ENCODE measurements at regions not wholly inside any gene's neighbourhood (a gene's known extent, or its start where the extent isn't known, plus 50 kb on each side); places are given as distances from the start of the nearest gene placed in this dataset.
"Not testable (repeated sequence)": the region's sequence is repeated elsewhere in the genome, so short reads cannot be mapped to it uniquely, and the experiment has no call there.

DNA sequence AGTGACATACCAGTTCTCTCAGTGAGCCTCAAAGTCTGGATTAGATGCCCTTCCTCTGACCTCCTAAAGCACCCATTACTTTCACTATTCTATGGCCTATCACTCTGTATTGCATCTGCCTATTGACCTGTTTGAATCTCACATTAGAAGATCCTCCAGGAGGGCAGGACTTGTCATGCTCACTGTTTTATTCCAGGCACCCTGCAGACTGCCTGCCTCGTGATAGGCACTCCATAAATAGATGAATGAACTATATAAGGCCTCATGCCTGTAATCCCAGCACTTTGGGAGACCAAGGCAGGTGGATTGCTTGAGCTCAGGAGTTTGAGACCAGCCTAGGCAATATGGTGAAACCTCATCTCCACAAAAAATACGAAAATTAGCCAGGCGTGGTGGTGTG, 160.1 kb upstream of the CADM1 start:
- no peak for DNase-seq

DNA sequence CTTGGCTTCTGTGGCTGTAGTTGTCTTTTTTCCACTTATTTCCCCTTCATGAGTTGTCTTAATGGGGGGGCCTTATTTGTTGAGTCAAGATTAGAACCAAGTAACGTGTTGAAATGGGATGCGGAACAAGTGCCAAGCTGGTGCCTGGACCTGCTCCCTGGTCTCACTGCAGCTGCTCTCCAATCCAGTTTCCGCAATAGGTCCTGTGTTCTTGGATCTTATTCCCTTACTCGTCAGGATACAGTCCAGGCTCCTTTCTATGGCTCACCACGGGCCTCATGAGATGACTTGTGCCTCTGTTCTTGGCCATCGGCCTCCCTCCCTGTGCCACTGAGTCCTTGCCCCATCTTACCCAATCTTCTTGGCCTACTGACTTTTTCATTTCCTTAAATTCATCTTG, 159.6 kb upstream of the CADM1 start:
- DNase-seq, result no peak

DNA sequence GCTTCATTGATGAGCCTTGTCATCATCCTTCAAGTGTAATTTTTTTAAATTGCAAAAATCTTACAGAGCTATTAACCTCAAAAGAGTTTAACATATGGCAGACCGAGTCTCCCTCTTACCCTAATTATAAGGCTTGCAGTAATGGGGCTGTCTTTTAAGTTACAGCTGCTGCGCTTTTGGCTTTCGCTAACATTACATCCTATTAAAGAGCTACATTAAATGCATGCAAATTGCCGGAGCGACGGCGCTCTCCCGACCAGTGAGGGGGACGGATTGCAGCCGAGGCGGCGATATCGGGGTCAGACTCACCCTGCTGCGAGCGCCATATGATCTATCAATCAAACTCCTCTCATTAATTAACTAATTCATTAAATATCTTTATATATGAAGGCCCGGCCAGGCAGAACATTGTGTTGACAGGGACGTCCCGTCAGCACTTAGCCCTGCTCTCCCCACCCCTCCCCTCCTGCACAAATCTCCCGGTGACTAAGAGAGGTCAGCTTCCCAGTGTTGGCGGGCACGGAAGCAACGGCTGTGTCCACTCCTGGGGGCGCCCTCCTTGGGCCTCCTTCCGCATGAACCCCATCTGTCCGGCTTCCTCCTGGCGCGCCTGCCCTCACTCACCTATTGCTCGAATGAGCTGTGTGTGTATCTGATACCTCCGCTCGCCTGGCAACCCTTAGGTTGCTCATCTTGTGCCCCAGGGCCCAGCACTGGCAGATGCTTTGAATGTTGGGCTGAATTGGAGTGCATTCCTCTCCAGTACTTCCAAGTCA, 156.0 kb upstream of the CADM1 start:
- DNase-seq, result no peak

DNA sequence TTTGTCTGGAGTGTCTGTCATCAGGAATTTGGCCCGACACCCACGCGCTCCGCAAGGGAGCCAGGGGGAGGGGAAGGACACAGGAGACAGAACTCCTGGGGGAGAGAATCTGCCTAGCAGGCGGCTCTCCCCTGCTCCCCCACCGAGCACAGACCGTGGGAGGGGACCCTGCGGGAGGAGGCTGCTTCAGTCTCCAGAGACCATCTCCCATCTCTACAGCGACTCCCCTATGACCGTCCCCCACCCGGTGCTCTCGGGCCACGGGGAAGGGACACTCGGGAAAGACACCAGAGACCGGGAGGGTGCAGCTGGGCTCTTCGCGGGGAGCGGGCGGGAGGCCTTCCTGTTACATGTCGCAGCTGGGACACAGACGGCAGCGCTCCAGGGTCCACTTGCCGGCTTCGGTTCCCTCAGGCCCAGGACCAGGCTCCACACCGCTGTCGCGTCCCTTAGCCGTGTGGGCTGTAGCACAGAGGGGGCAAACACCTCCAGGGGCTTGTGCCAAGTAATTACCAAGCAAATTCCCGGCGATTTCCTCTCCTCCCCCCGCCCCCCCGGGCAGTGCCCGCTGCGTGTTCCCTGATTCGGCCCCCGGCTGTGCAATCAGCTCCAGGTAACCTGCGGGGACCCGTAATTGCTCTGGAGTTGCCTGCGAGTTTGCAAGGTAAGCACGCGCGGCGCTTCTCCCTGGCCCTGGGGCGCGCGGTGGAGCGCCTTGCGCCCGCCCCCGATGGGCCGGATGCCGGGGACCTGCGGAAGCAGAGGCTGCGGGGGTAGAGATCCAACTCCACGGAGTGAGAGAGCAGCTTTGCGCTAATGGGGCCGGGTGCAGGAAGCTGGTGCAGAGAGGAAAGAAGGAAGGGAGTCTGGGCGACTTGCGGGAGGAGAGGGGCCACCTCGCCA, 155.1 kb upstream of the CADM1 start:
- DNase-seq, result no peak

DNA sequence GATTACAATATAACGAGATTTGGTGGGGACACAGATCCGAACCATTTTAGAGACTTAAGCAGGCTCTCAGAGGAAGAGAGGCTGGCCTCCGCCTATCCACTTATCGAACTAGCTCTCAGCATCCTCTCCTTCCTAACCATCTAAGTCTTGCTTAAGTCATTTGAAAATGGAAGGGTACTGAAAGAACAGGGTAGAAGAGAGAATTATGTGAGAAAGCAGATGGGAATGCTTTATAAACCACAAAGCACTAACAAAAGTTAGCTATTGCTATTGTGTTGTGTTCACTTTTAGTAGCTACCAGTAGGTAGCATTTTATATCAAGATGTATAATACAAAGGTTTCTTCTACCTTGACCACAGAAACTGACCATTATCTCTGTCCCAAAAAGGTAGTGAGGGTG, 153.4 kb upstream of the CADM1 start:
- no peak for DNase-seq

DNA sequence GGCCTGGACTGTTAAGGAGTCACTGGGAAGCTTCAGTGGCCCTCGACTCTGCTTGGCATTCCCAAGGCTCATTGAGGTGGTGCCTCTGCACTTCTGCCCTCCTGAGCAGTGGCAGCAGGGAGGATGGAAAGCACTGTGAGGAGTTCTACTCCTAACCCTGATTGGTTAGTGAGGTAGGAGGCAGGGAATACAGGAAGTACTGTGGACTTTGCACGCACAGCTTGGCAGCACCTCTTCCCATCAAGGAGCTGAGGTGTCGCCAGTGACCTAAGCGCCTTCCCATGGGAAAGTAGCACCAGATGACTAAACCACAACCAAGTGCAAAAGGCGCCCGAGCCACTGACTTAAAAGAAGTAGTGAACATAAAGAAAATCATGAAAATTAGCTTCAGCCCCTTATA, 152.5 kb upstream of the CADM1 start:
- no peak for DNase-seq

DNA sequence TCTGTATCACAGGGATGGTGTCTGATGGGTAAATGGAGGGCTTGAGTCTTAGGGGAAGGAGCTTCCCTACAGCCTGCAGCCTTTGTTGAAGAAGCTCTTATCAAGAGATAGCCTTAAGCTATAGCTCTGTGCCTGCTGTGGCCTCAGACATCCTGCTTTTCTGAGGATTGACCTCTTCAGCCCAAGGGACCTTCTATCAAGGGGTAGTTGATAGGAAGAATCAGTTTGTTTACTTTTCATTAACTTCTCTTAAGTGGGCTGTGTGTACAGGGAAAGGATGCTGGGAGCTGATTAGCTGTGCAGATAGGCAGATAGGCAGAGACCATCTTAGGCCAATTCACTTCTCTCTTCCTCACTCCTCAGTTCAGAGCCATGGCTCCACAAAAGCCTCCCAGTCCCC, 151.8 kb upstream of the CADM1 start:
- DNase-seq, result no peak

DNA sequence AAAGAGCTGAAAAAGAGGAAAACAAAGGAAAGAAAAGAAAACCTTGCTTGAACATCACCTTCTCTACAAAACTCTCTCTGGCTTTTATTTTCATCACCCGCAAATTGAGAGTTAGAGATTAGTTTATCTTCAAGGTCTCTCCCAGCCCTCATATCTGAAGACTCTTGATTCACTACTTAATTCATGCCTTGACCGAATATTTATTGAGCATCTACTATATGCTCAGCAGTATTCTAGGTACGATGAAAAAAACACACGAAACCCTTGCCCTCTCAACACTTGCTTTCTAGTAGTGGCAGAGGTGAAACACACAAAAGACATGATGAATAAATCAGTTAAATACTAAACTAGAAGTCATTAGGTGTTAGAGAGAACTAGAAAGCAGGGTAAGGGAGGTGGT, 150.6 kb upstream of the CADM1 start:
- no peak for DNase-seq

DNA sequence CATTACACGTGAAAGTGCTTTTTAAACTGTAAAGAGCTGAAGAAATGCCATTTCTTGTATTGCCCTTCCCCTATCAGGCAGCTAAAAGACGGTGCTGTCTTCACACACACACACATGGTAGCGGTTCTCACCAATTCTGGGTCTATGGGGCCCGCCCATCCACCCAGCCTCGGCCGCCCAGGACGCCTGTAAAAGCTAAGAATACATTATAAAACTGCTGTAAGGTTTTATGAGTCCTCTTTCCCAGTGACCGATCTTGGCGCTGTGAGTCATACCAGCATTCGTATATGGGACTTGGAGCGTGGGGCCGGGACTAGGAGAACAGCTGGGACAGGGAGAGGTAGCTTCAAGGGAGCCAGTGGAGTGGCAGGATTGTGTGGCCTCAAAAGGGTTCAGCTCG, 149.7 kb upstream of the CADM1 start:
- no peak for DNase-seq

DNA sequence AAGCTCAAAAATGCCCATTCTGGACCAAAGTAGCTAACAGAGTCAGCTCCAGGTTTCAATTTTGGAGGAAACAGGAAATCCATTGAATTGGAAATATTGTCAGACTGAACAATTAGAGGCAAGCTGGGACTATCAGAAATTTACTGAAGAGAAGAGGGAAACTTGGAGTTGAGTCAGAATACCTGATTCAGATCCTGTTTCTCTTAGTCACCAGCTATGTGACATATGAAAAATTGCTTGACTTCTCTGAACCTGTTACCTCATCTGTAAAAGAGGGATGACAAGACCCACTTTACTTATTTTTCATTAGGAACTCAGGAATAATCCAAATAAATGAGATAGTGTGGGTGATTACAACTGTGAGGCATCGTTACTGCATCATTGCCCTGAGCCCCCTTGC, 148.9 kb upstream of the CADM1 start:
- no peak for DNase-seq

DNA sequence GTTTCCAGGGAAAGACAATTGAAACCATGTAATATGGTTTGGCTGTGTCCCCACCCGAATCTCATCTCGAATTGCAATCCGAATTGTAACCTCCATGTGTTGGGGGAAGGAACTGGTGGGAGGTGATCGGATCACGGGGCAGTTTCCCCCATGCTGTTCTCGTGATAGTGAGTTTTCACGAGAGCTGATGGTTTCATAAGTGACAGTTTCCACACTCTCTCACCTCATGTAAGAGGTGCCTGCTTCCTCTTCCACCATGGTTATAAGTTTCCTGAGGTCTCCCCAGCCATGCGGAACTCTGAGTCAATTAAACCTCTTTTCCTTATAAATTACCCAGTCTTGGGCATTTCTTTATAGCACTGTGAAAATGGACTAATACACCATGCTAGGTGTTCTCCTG, 148.3 kb upstream of the CADM1 start:
- no peak for DNase-seq

DNA sequence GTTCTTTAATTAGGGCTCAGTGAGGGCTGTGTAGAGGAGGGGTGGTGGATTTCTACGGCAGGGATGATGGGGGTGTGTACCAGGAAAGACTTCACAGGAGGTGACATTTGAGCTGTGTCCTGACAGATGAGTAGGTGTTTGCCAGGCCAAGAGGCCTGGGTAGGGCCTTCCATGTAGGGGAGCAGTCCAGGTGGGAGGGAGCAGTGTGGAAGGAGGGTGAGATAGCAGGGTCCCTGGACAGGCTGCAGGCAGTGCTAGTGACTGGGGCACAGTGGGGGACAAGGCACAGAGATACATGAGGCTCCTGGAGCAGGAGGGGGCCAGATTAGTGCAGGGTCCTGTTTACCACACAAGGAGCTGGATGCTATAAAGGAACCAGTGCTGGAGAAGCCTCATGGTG, 147.9 kb upstream of the CADM1 start:
- DNase-seq, result no peak

DNA sequence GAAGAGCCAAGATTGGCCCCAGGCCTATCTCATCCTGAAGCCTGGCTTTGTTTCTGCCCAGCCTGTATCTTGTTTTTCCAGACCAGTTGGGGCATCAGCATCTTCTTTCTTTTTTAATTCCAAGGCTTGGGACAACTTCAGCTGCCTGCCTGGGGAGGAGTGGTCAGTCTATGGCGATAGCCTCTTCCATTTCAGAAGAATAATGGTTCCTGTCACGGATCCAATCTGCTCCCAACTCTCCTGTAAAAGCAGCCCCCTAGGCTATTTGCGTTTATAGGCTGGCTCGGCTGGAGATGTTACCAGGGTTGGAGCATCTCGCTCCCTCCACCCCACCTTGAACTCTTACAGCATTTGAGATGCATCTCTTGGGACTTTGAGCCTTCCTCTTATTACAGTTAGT, 145.2 kb upstream of the CADM1 start:
- no peak for DNase-seq

DNA sequence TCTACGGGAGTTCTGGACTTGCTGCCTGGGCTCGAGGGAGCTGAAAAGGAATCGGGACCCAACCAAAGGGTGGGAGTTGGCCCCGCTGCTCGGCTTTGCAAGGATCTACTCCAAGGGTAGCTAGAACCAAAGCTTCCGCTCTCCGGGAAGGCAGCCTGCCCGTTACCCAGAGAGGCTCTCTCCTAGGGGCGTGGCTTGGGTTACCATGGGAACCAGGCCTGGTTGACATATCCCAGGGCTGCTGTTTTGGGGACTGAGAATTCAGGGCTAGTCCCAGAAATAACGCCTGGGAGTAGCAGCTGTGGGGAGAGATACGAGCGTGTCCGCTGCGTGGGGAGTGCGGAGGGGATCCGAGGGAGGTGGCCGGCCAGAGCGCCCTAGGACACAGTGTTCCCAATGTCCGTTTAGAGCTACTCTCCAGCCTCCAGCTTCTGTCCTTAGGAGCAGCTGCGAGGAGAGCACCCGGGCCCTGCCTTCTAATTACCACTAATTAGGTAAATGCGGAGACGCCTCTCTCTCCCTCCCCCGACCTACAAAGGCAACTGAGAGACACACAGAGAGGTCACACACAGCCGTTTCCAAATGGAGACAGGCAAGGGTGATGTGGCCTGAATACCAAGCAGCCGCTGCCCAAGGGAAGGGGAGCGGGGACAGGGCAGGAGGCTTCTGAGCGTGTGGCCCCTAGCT, 141.6 kb upstream of the CADM1 start:
- no peak for DNase-seq

DNA sequence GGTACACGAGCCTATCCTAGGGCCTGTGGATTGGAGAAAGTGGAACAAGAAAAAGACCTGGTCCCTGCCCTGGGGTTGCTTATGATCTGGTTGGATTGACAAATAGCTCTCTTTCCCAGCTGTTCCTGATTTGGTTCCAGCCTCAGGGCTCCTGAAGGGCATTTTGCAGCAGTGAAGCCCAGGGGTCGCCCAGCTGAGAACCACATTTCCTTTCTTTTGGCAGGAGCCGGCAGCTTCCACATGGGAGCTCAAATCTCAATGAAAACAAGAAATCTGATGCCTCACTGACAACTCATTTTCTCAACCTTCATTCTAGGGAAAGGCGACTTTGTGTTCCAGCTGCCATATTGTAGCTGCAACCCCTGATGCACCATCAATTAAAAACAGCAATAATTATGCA, 140.6 kb upstream of the CADM1 start:
- no peak for DNase-seq

DNA sequence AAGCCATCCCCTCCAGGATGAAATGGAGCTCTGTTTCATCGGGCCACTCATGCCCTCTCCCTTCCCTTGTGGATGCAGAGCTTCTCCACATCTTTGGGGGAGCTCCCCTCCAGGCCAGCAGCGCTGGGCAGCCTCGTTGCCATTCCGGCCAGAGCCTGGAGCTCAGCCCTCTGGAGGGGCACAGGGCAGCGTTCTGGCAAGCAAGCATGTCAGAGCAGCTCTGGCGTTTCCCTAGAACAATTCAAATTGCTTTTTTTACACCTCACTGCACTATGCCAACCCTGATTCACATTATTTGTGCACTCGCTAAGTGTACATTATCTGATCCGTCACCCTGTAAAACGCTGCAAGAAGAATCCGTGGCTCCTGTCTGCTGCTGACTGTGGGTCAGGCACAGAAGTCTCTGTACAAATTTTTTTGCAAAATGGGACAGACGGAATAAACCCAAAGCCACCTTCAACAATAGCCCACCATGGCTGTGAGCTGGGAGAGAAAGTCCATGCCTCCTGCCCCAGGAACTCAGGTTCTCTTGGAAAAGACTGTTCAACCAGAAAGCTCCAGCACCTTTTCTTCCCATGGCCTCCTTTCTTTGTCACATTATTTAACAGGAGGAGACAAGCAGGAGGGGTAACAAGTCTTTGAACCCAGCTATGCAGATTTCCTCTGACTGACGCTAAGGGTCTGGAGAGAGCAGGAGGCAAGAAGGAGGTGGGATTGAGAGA, 139.5 kb upstream of the CADM1 start:
- DNase-seq, result no peak

DNA sequence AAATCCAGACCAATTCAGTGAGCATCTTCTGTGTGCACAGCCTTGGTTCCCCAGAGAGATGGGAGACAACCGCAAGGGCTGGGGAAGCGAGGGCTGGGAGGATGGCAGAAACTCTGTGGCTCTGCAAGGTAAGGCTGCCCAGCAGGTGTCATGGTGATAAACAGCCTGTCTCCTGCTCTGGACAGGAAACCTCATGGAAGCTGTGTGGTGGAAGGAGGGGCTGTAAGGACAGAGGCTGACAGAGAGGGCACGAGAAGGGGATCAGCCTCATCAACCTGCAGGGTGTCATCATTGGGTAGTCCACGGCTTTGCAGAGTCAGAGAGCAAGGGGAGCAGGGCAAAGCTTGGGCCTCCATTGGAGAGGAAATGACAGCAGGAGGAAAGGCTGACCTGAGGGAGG, 138.4 kb upstream of the CADM1 start:
- no peak for DNase-seq

DNA sequence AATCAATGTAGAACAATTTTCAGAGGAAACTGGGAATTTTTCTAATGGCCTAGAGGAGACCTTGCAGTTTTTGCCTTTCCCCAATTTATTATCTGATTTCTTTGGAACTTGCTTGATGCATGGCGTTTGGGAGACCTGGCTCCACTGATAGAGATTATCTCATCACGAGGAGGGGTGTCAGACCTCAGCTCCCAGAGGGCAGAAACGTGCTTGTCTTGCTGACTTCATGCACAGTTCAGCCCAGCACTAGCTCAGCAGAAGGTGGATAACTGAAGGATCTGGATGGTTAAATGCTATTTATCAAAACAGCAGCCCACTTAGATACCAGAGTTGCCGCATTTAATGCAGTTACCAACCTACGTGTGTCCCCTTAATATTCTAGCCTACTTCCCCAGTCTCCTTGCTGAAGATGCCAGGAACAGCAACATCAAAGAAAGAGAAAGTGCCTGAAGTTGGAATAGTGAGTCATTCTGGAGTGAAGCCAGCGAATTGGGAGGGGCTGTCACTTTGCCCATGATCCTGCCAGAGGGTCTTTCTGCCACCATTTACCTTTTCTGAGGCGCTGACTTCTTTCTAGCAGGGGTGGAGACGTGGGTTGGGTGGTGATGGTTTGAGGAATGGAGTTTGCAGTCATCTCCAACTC, 133.5 kb upstream of the CADM1 start:
- no peak for DNase-seq

DNA sequence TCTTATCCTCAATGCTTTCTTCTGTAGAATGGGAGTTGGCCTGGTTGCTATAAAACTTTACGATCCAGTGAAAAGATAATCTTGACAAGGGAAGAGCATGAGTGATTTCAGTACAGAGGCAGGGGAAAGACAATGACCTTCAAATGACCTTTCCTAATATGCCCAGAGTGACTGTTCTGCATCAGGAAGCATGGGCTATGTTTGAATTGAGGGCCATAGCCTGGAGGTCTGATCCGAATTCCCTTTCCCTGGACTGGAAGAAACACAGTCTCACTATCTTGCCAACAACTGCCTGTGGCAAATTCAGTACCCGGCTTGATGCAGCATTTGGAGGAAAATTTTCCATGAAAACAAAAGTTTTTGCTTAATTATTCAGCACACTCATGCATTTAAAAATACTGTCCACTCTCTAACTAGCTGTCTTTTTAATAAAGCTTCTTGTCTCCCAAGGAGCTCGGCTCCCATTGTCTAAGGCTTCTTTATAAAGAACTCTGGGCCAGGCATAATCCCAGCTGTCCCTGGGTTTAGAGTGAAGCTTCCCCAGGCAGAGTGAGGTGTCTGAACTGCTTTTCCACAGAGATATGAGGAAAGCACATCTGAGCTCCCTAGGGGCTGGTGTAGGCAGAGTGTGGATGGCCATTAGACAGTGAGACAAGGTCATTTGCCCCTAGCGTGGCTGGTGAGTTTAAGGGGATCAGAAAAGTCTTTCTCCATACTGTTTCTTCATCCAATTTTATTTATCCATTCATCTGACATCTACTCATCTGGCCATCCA, 132.7 kb upstream of the CADM1 start:
- no peak for DNase-seq

DNA sequence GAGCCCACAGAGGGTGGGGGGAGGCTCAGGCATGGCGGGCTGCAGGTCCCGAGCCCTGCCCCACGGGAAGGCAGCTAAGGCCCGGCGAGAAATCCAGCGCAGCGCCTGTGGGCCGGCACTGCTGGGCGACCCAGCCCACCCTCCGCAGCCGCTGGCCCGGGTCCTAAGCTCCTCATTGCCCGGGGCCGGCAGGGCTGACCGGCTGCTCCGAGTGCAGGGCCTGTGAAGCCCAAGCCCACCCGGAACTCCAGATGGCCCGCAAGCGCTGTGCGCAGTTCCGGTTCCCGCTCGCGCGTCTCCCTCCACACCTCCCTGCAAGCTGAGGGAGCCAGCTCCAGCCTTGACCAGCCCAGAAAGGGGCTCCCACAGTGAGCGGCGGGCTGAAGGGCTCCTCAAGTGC, 129.8 kb upstream of the CADM1 start:
- not testable (repeated sequence) for DNase-seq

DNA sequence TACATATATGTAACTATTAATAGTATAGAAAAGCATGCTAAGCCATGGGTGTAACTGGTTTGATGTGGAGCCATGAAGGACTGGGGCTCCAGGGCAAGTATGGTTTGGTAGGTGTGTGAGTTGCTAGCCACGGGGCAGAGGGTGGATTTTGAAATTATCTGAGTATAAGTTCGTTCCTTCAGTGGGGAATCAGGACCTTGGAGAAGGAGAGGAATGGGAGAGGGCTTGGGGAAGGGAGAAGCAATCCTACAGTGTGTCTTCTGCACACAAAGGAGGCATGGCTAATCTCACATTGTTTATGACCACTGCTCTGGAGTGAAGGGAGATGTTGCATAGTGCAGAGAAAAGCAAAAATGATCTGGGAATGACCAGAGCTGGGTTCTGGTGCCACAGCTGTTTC, 127.8 kb upstream of the CADM1 start:
- DNase-seq, result no peak

DNA sequence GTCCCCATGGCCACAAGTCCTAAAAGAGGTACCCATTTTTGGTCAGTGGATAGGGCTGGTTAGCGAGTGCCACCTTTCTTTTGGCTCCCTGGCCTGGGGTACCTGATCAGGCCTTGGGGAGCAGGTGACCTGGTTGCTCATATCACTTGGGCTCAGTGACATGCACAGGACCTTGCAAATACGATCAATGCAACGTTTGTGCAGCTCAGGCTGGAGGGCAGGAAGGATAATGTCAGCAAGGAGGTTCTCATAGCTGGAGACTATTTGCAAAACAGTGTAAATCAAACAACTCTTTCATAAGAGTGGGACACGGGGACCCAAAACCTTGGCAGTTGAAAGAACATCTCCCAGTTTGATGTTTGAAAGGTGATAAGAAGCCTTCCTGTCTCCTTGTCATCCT, 127.4 kb upstream of the CADM1 start:
- no peak for DNase-seq

Data from activated CD4-positive, alpha-beta T cell treated with anti-CD3 and anti-CD28 coated beads, Interleukin-2, amount 50 U/mL, for 4 hours (primary cell).